ENCODE measurements at regions not wholly inside any gene's neighbourhood (a gene's known extent, or its start where the extent isn't known, plus 50 kb on each side); places are given as distances from the start of the nearest gene placed in this dataset.
"Not testable (repeated sequence)": the region's sequence is repeated elsewhere in the genome, so short reads cannot be mapped to it uniquely, and the experiment has no call there.

GRCh38 chr18:34386803-34387202 is 162.1 kb upstream of the NOL4 start:
- H3K4me3 ChIP-seq (ENCODE audit: low read depth, low read length): no peak overlapping the region
- no peak for DNase-seq (ENCODE audit: low read depth)
- in situ Hi-C loops (cut with HindIII; ENCODE audit: low sequenced_read_pairs): no loop called here
- TF ChIP-seq, protein P1, sequence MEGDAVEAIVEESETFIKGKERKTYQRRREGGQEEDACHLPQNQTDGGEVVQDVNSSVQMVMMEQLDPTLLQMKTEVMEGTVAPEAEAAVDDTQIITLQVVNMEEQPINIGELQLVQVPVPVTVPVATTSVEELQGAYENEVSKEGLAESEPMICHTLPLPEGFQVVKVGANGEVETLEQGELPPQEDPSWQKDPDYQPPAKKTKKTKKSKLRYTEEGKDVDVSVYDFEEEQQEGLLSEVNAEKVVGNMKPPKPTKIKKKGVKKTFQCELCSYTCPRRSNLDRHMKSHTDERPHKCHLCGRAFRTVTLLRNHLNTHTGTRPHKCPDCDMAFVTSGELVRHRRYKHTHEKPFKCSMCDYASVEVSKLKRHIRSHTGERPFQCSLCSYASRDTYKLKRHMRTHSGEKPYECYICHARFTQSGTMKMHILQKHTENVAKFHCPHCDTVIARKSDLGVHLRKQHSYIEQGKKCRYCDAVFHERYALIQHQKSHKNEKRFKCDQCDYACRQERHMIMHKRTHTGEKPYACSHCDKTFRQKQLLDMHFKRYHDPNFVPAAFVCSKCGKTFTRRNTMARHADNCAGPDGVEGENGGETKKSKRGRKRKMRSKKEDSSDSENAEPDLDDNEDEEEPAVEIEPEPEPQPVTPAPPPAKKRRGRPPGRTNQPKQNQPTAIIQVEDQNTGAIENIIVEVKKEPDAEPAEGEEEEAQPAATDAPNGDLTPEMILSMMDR (IDR thresholded peaks at IDR 0.05; ENCODE audit: low read depth, low read length, missing control alignments): no peak

DNA sequence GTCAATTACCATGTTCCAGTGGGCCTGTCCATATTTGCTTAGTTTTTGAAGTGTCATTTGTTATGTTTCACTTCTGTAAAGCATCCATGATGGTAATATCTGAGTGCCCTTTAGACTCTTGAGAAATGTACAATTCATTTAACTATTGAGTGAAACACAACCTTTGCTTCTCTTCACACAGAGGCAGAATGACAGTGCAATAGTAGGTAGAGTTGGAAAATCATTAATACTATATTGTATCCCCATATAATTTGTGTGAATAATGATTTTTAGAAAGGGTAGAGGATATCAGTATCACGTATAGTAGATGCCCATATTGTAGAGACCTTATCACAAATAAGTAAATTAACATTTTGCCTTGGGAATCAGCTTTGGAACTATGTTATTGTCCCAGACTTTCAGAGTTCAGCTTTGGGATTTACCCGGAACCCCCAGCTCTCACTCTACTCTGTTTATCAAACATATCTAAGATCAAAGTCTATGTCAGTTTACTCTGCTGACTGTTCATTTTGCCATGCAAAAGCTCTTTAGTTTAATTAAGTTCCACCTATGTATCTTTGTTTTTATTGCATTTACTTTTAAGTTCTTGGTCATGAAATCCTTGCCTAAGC is 172.7 kb upstream of the NOL4 start:
- TF ChIP-seq, protein P1 (IDR thresholded peaks at IDR 0.05; ENCODE audit: low read depth, low read length, missing control alignments): no peak
- in situ Hi-C loops (cut with HindIII; ENCODE audit: low sequenced_read_pairs): no loop called here
- H3K4me3 ChIP-seq (ENCODE audit: low read depth, low read length): no peak overlapping the region
- DNase-seq (ENCODE audit: low read depth): no peak

DNA sequence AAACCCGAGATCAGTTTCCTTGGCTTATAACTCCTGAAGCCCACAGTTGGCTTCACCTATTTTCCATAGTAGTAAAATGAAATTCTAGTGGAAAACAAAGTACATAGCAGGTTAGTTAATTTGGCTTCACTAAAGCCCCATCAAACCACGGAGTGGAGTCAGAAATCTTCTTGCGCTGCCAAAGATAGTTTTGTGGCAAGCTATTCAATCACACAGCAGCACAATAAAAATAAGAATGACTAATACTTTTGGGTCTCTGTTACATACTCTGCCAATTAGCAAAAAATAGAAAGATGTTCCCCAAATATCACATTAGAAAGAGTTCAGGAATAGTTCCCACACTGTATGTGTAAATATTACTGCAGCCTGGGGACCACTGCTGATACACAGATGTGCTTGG is 175.2 kb upstream of the NOL4 start:
- H3K4me3 ChIP-seq (ENCODE audit: low read depth, low read length): no peak overlapping the region
- peak; percentile 1 for DNase-seq (ENCODE audit: low read depth)
- in situ Hi-C loops (cut with HindIII; ENCODE audit: low sequenced_read_pairs): no loop called here
- TF ChIP-seq, protein P1 (IDR thresholded peaks at IDR 0.05; ENCODE audit: low read depth, low read length, missing control alignments): no peak

GRCh38 chr18:34400834-34401233 is 176.1 kb upstream of the NOL4 start:
- TF ChIP-seq, protein P1 (IDR thresholded peaks at IDR 0.05; ENCODE audit: low read depth, low read length, missing control alignments): no peak
- no peak for DNase-seq (ENCODE audit: low read depth)
- in situ Hi-C loops (cut with HindIII; ENCODE audit: low sequenced_read_pairs): no loop called here
- no peak overlapping the region for H3K4me3 ChIP-seq (ENCODE audit: low read depth, low read length)

- DNase-seq (ENCODE audit: low read depth): no peak
- in situ Hi-C loops (cut with HindIII; ENCODE audit: low sequenced_read_pairs): no loop called here
- no peak overlapping the region for H3K4me3 ChIP-seq (ENCODE audit: low read depth, low read length)
- TF ChIP-seq, protein P1 (IDR thresholded peaks at IDR 0.05; ENCODE audit: low read depth, low read length, missing control alignments): no peak
Measured at GRCh38 chr18:34401775-34402174, 177.1 kb upstream of the NOL4 start.

DNA sequence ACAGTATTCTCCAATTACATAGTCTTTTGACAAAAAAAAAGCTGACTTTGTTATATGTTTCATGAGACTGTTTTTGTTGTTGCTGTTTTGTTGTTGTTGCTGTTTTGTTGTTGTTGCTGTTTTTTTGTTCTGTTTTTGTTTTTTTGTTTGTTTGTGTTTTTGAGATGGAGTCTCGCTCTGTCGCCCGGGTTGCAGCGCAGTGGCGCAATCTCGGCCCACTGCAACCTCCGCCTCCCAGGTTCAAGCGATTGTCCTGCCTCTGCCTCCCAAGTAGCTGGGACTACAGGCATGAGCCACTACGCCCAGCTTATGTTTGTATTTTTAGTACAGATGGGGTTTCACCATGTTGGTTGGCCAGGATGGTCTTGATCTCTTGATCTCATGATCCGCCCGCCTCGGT is 182.8 kb upstream of the NOL4 start:
- in situ Hi-C loops (cut with HindIII; ENCODE audit: low sequenced_read_pairs); DNase-seq (ENCODE audit: low read depth); H3K4me3 ChIP-seq (ENCODE audit: low read depth, low read length): not testable (repeated sequence)

GRCh38 chr18:34411952-34412351 is 187.2 kb upstream of the NOL4 start:
- no peak overlapping the region for H3K4me3 ChIP-seq (ENCODE audit: low read depth, low read length)
- TF ChIP-seq, protein P1 (IDR thresholded peaks at IDR 0.05; ENCODE audit: low read depth, low read length, missing control alignments): no peak
- DNase-seq (ENCODE audit: low read depth): no peak
- in situ Hi-C loops (cut with HindIII; ENCODE audit: low sequenced_read_pairs): no loop called here

All from astrocyte of the cerebellum (primary cell).